ENCODE measurements at regions not wholly inside any gene's neighbourhood (a gene's known extent, or its start where the extent isn't known, plus 50 kb on each side); places are given as distances from the start of the nearest gene placed in this dataset.

DNA sequence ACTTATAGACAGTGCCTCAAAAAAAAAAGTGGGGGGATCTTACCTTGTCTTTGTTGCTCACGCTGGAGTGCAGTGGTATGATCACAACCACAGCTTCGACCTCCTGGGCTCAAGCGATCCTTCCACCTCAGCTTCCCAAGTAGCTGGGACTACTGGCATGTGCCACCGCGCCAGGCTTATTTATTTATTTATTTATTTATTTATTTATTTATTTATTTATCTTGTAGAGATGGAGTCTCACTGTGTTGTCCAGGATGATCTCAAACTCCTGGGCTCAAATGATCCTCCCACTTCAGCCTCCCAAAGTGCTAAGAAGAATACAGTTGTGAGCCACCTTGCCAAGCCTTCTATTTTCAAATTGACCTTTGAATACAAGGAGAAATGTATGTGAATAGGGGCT is 553.0 kb upstream of the BTBD3 start:
- no peak overlapping the region for H3K4me3 Mint-ChIP-seq
- Histone ChIP-seq H3K4me2 (no peak overlapping the region), H3K27ac (ENCODE audit: low read depth) (no peak overlapping the region), H4K20me1 (replicated peaks; ENCODE audit: insufficient read depth) (no peaks in the 10 kb centered on the region), H3K9me2 (ENCODE audit: insufficient read depth) (peaks cover 11% of the 10 kb centered on the region), H2AFZ (no peak overlapping the region), H3K4me1 (ENCODE audit: insufficient read depth) (no peaks in the 10 kb centered on the region), H3K27me3 (ENCODE audit: insufficient read depth) (no peaks in the 10 kb centered on the region), H3K36me3 (ENCODE audit: insufficient read depth) (no peaks in the 10 kb centered on the region), H3F3A (replicated peaks; ENCODE audit: low read depth) (peaks cover 11% of the 10 kb centered on the region; the same call in 1 of the 2 replicates), H3K4me3 (no peak overlapping the region), H3K79me2 (replicated peaks; ENCODE audit: insufficient read depth) (no peaks in the 10 kb centered on the region)
- peaks cover 3% of the 10 kb centered on the region for H3K27me3 Mint-ChIP-seq (ENCODE audit: insufficient read depth, low read depth, poor library complexity)
- TF ChIP-seq POLR2AphosphoS5 (IDR thresholded peaks at IDR 0.05; ENCODE audit: low read depth), result no peak
- TF ChIP-seq, protein P1, sequence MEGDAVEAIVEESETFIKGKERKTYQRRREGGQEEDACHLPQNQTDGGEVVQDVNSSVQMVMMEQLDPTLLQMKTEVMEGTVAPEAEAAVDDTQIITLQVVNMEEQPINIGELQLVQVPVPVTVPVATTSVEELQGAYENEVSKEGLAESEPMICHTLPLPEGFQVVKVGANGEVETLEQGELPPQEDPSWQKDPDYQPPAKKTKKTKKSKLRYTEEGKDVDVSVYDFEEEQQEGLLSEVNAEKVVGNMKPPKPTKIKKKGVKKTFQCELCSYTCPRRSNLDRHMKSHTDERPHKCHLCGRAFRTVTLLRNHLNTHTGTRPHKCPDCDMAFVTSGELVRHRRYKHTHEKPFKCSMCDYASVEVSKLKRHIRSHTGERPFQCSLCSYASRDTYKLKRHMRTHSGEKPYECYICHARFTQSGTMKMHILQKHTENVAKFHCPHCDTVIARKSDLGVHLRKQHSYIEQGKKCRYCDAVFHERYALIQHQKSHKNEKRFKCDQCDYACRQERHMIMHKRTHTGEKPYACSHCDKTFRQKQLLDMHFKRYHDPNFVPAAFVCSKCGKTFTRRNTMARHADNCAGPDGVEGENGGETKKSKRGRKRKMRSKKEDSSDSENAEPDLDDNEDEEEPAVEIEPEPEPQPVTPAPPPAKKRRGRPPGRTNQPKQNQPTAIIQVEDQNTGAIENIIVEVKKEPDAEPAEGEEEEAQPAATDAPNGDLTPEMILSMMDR (conservative IDR thresholded peaks at IDR 0.05; ENCODE audit: low read depth in 2 of 2), result no peak
- no peak for TF ChIP-seq CREB1 (CRISPR knock-in tag; IDR thresholded peaks at IDR 0.05; ENCODE audit: low read depth)
- TF ChIP-seq, protein P2, sequence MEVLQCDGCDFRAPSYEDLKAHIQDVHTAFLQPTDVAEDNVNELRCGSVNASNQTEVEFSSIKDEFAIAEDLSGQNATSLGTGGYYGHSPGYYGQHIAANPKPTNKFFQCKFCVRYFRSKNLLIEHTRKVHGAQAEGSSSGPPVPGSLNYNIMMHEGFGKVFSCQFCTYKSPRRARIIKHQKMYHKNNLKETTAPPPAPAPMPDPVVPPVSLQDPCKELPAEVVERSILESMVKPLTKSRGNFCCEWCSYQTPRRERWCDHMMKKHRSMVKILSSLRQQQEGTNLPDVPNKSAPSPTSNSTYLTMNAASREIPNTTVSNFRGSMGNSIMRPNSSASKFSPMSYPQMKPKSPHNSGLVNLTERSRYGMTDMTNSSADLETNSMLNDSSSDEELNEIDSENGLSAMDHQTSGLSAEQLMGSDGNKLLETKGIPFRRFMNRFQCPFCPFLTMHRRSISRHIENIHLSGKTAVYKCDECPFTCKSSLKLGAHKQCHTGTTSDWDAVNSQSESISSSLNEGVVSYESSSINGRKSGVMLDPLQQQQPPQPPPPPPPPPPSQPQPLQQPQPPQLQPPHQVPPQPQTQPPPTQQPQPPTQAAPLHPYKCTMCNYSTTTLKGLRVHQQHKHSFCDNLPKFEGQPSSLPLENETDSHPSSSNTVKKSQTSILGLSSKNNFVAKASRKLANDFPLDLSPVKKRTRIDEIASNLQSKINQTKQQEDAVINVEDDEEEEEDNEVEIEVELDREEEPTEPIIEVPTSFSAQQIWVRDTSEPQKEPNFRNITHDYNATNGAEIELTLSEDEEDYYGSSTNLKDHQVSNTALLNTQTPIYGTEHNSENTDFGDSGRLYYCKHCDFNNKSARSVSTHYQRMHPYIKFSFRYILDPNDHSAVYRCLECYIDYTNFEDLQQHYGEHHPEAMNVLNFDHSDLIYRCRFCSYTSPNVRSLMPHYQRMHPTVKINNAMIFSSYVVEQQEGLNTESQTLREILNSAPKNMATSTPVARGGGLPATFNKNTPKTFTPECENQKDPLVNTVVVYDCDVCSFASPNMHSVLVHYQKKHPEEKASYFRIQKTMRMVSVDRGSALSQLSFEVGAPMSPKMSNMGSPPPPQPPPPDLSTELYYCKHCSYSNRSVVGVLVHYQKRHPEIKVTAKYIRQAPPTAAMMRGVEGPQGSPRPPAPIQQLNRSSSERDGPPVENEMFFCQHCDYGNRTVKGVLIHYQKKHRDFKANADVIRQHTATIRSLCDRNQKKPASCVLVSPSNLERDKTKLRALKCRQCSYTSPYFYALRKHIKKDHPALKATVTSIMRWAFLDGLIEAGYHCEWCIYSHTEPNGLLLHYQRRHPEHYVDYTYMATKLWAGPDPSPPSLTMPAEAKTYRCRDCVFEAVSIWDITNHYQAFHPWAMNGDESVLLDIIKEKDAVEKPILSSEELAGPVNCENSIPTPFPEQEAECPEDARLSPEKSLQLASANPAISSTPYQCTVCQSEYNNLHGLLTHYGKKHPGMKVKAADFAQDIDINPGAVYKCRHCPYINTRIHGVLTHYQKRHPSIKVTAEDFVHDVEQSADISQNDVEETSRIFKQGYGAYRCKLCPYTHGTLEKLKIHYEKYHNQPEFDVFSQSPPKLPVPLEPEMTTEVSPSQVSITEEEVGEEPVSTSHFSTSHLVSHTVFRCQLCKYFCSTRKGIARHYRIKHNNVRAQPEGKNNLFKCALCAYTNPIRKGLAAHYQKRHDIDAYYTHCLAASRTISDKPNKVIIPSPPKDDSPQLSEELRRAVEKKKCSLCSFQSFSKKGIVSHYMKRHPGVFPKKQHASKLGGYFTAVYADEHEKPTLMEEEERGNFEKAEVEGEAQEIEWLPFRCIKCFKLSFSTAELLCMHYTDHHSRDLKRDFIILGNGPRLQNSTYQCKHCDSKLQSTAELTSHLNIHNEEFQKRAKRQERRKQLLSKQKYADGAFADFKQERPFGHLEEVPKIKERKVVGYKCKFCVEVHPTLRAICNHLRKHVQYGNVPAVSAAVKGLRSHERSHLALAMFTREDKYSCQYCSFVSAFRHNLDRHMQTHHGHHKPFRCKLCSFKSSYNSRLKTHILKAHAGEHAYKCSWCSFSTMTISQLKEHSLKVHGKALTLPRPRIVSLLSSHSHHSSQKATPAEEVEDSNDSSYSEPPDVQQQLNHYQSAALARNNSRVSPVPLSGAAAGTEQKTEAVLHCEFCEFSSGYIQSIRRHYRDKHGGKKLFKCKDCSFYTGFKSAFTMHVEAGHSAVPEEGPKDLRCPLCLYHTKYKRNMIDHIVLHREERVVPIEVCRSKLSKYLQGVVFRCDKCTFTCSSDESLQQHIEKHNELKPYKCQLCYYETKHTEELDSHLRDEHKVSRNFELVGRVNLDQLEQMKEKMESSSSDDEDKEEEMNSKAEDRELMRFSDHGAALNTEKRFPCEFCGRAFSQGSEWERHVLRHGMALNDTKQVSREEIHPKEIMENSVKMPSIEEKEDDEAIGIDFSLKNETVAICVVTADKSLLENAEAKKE (CRISPR knock-in tag; IDR thresholded peaks at IDR 0.05), result no peak
- no peak for TF ChIP-seq ETS1 (IDR thresholded peaks at IDR 0.05)
- no peak for TF ChIP-seq NANOG (IDR thresholded peaks at IDR 0.05; ENCODE audit: borderline replicate concordance)
- TF ChIP-seq ZNF331 (CRISPR knock-in tag; IDR thresholded peaks at IDR 0.05; ENCODE audit: low read depth), result no peak
- TF ChIP-seq EZH2 (IDR thresholded peaks at IDR 0.05; ENCODE audit: low read depth, unreplicated experiment), result no peak
- TF ChIP-seq STAT1 (IDR thresholded peaks at IDR 0.05; ENCODE audit: unreplicated experiment), result no peak
- no peak for TF ChIP-seq REST (IDR thresholded peaks at IDR 0.05; ENCODE audit: unreplicated experiment)
- no peak for TF ChIP-seq EZH2phosphoT487 (IDR thresholded peaks at IDR 0.05; ENCODE audit: unreplicated experiment)
- no peak for TF ChIP-seq JUNB (IDR thresholded peaks at IDR 0.05; ENCODE audit: unreplicated experiment)
- no peak for TF ChIP-seq ZNF114 (CRISPR knock-in tag; IDR thresholded peaks at IDR 0.05)
- DNase-seq (ENCODE audit: low spot score) (no peak), ATAC-seq (no peak)
- H3K9me3 Mint-ChIP-seq, result peaks cover 5% of the 10 kb centered on the region; the same call in 2 of the 3 replicates
- H3K27ac Mint-ChIP-seq, result no peak overlapping the region
- H3K36me3 Mint-ChIP-seq (ENCODE audit: low read depth), result 0 out of 3 replicates have a peak, but pooled peaks cover 3% of the 10 kb centered on the region
- H3K4me1 Mint-ChIP-seq, result no peaks in the 10 kb centered on the region

Measured in GM23338 (cell line).